CD14-positive monocyte (primary cell): ENCODE measurements at regions not wholly inside any gene's neighbourhood (a gene's known extent, or its start where the extent isn't known, plus 50 kb on each side); places are given as distances from the start of the nearest gene placed in this dataset.

Experiments
- DNase-seq, 3 donors: peaks; one replicate each; pipeline ENCODE4 v3.0.0-alpha.2; 2011 to 2022
- H2AFZ ChIP-seq: 2 replicates; pipeline ENCODE4 v1.6.0; 2012; ENCODE audit warnings: mild to moderate bottlenecking, low read depth, low read length, inconsistent platforms; ENCODE audit not compliant: insufficient read depth, poor library complexity, severe bottlenecking
- H3K27ac ChIP-seq, 2 donors: 1 replicate in 1 of 2; 2 replicates in 1 of 2; pipeline ENCODE4 v1.5.1; 2012 to 2013; ENCODE audit warnings: low read length in 2 of 2, control low read depth in 1 of 2, inconsistent platforms in 1 of 2, low read depth in 1 of 2, mild to moderate bottlenecking in 1 of 2
- H3K27me3 ChIP-seq, 2 donors: one replicate each; pipeline versions ENCODE4 v1.6.0 to v1.6.1; 2011 to 2013; ENCODE audit warnings: low read length in 2 of 2; ENCODE audit not compliant: control insufficient read depth in 2 of 2, insufficient read depth in 2 of 2
- H3K36me3 ChIP-seq, 2 donors: replicated peaks in 1 of 2; 1 replicate in 1 of 2; 2 replicates in 1 of 2; pipeline versions ENCODE4 v1.5.1 to v1.6.1; 2012 to 2013; ENCODE audit warnings: low read length in 2 of 2, control low read depth in 1 of 2, inconsistent platforms in 1 of 2, mild to moderate bottlenecking in 1 of 2; ENCODE audit not compliant: insufficient read depth in 2 of 2, control insufficient read depth in 1 of 2
- H3K4me1 ChIP-seq, 2 donors: 1 replicate in 1 of 2; 2 replicates in 1 of 2; pipeline versions ENCODE4 v1.5.1 to v1.6.1; 2012 to 2013; ENCODE audit warnings: low read length in 2 of 2, control low read depth in 1 of 2, inconsistent platforms in 1 of 2, mild to moderate bottlenecking in 1 of 2, moderate library complexity in 1 of 2; ENCODE audit not compliant: insufficient read depth in 2 of 2, control insufficient read depth in 1 of 2
- H3K4me2 ChIP-seq: replicated peaks from 2 replicates; pipeline ENCODE3; 2012; ENCODE audit warnings: low read length, moderate library complexity, mild to moderate bottlenecking; ENCODE audit not compliant: poor library complexity, severe bottlenecking; ENCODE audit errors: extremely low read depth
- H3K4me3 ChIP-seq, 3 experiments: fragments of 200-600 bp in 1 of 3; sonication (generic) in 1 of 3; replicated peaks in 1 of 3; 1 replicate in 2 of 3; 2 replicates in 1 of 3; pipeline ENCODE4 v1.5.1; 2011 to 2013; ENCODE audit warnings: low read length in 3 of 3, mild to moderate bottlenecking in 3 of 3, control low read depth in 2 of 3, low read depth in 2 of 3, inconsistent platforms in 1 of 3, moderate library complexity in 1 of 3
- H3K79me2 ChIP-seq: 2 replicates; pipeline ENCODE4 v1.6.0; 2012; ENCODE audit warnings: mild to moderate bottlenecking, control low read depth, inconsistent platforms, low read length, moderate library complexity; ENCODE audit not compliant: insufficient read depth
- H3K9ac ChIP-seq: 2 replicates; pipeline ENCODE4 v1.6.0; 2017; ENCODE audit warnings: low read length, mild to moderate bottlenecking; ENCODE audit not compliant: insufficient read depth, poor library complexity, severe bottlenecking
- H3K9me3 ChIP-seq, 2 donors: replicated peaks in 1 of 2; 1 replicate in 1 of 2; 2 replicates in 1 of 2; pipeline versions ENCODE4 v1.5.1 to v1.6.1; 2012 to 2013; ENCODE audit warnings: low read length in 2 of 2, control low read depth in 1 of 2; ENCODE audit not compliant: control insufficient read depth in 1 of 2, insufficient read depth in 1 of 2
- H4K20me1 ChIP-seq: 2 replicates; pipeline ENCODE4 v1.6.0; 2012; ENCODE audit warnings: mild to moderate bottlenecking, low read length, control low read depth, moderate library complexity; ENCODE audit not compliant: insufficient read depth
- H3K27ac Mint-ChIP-seq, 7 donors: one replicate each; pipeline ENCODE4 v1.8.0; 2020; ENCODE audit warnings: mild to moderate bottlenecking in 7 of 7, mixed read lengths in 7 of 7, moderate library complexity in 6 of 7, inconsistent platforms in 2 of 7
- H3K27me3 Mint-ChIP-seq, 3 donors: one replicate each; pipeline ENCODE4 v1.8.0; 2021 to 2022; ENCODE audit warnings: low read depth in 3 of 3, mild to moderate bottlenecking in 3 of 3, mixed read lengths in 3 of 3, moderate library complexity in 3 of 3, inconsistent platforms in 1 of 3
- H3K36me3 Mint-ChIP-seq, 2 donors: one replicate each; pipeline ENCODE4 v1.8.0; 2020; ENCODE audit warnings: mixed read lengths in 2 of 2, inconsistent platforms in 1 of 2, mild to moderate bottlenecking in 1 of 2
- H3K4me1 Mint-ChIP-seq: one replicate; pipeline ENCODE4 v1.8.0; 2020; ENCODE audit warnings: mild to moderate bottlenecking, mixed read lengths
- H3K4me3 Mint-ChIP-seq, 2 donors: one replicate each; pipeline ENCODE4 v1.8.0; 2020; ENCODE audit warnings: mild to moderate bottlenecking in 2 of 2, mixed read lengths in 2 of 2, moderate library complexity in 1 of 2
- H3K9me3 Mint-ChIP-seq, 7 donors: one replicate each; pipeline ENCODE4 v1.8.0; 2020 to 2022; ENCODE audit warnings: mixed read lengths in 7 of 7, mild to moderate bottlenecking in 6 of 7, moderate library complexity in 6 of 7, inconsistent platforms in 2 of 7
- CTCF ChIP-seq: fragments of 200-600 bp; IDR thresholded peaks from one replicate; pipeline ENCODE4 v1.8.0; 2022; ENCODE audit warnings: antibody characterized with exemption, mild to moderate bottlenecking
- WGBS: methylation state at CpG from one replicate; pipeline ENCODE4 v1.1.5; 2013; ENCODE audit warnings: missing lambda C conversion rate; ENCODE audit not compliant: insufficient coverage; 5-methylcytosine and 5-hydroxymethylcytosine counted together
- intact Hi-C, 2 donors: fragments of 100-400 bp; cut with micrococcal nuclease; formaldehyde crosslinking; loops; one replicate each; pipeline versions ENCODE4 v1.15.0 to v1.15.1; 2023

- H3K9me3 Mint-ChIP-seq = peaks cover 5 to 13% (median 8%) of the 10 kb centered on the region in 7 donors
- peaks cover 18% of the 10 kb centered on the region for H3K4me1 Mint-ChIP-seq
- Histone ChIP-seq H3K4me1 (peaks cover 0 to 24% of the 10 kb centered on the region in 2 donors), H2AFZ (no peak overlapping the region), H3K4me2 (no peak overlapping the region), H3K27me3 (no peaks in the 10 kb centered on the region), H4K20me1 (no peaks in the 10 kb centered on the region), H3K36me3 (no peaks in the 10 kb centered on the region), H3K4me3 (no peak overlapping the region), H3K79me2 (no peaks in the 10 kb centered on the region), H3K9ac (no peak overlapping the region), H3K27ac (no peak overlapping the region), H3K9me3 (peaks cover 5 to 13% of the 10 kb centered on the region in 2 donors)
- H3K4me3 Mint-ChIP-seq = no peak overlapping the region
- H3K27me3 Mint-ChIP-seq = no peaks in the 10 kb centered on the region
- intact Hi-C loops = no loop called here
- DNase-seq = no peak
- H3K36me3 Mint-ChIP-seq = peaks cover 0 to 1% of the 10 kb centered on the region in 2 donors
- TF ChIP-seq CTCF = no peak
- WGBS = no CpG with 5 or more reads among the region's 2 CpGs
- no peak overlapping the region for H3K27ac Mint-ChIP-seq
These were observed 166.6 kb upstream of the ATP2B1 start for GRCh38 chr12:89875225-89875624.

GRCh38 chr12:89874146-89874545 is 165.5 kb upstream of the ATP2B1 start:
- no peak for DNase-seq
- intact Hi-C loops = no loop called here
- H3K27ac ChIP-seq = no peak overlapping the region
- H2AFZ ChIP-seq = peak overlapping the region; percentile 37
- no peaks in the 10 kb centered on the region for H3K27me3 ChIP-seq
- H3K4me1 ChIP-seq = peaks cover 0 to 13% of the 10 kb centered on the region in 2 donors
- H3K4me1 Mint-ChIP-seq = peaks cover 11% of the 10 kb centered on the region
- no peak overlapping the region for H3K27ac Mint-ChIP-seq
- H3K79me2 ChIP-seq = no peaks in the 10 kb centered on the region
- 78% methylated on average over 3 of the region's 5 CpGs for WGBS
- no peak overlapping the region for H3K4me3 ChIP-seq
- H3K36me3 ChIP-seq = no peaks in the 10 kb centered on the region
- H3K36me3 Mint-ChIP-seq = peaks cover 0 to 3% of the 10 kb centered on the region in 2 donors
- H3K27me3 Mint-ChIP-seq = no peaks in the 10 kb centered on the region
- no peaks in the 10 kb centered on the region for H4K20me1 ChIP-seq
- H3K4me2 ChIP-seq = no peak overlapping the region
- H3K4me3 Mint-ChIP-seq = no peak overlapping the region
- no peak overlapping the region for H3K9ac ChIP-seq
- peaks cover 5 to 16% (median 12%) of the 10 kb centered on the region in 7 donors for H3K9me3 Mint-ChIP-seq
- peaks cover 5 to 14% of the 10 kb centered on the region in 2 donors for H3K9me3 ChIP-seq
- no peak for TF ChIP-seq CTCF
